Astrocyte of the cerebellum (primary cell): ENCODE measurements at regions not wholly inside any gene's neighbourhood (a gene's known extent, or its start where the extent isn't known, plus 50 kb on each side); places are given as distances from the start of the nearest gene placed in this dataset.
"Not testable (repeated sequence)": the region's sequence is repeated elsewhere in the genome, so short reads cannot be mapped to it uniquely, and the experiment has no call there.

Experiments
- DNase-seq: peaks from one replicate; pipeline ENCODE4 v3.0.0-alpha.2; 2011; ENCODE audit warnings: low read depth
- H3K4me3 ChIP-seq: 2 replicates; pipeline ENCODE4 v1.5.1; 2011; ENCODE audit warnings: mild to moderate bottlenecking, low read depth, low read length, moderate library complexity
- CTCF ChIP-seq: IDR thresholded peaks from 2 replicates; pipeline ENCODE4 v1.5.1; 2012; ENCODE audit warnings: low read length, low read depth, moderate library complexity, mild to moderate bottlenecking; ENCODE audit errors: missing control alignments
- in situ Hi-C: cut with HindIII; loops from 2 replicates; pipeline ENCODE4 v1.10.0; 2017; ENCODE audit warnings: low sequenced_read_pairs

GRCh38 chr18:38646296-38646695 lies 1080.7 kb upstream of the CELF4 start:
- DNase-seq = no peak
- in situ Hi-C loops = no loop called here
- TF ChIP-seq CTCF = no peak
- no peak overlapping the region for H3K4me3 ChIP-seq

- H3K4me3 ChIP-seq = no peak overlapping the region
- TF ChIP-seq CTCF = no peak
- in situ Hi-C loops = no loop called here
- no peak for DNase-seq
Measured at GRCh38 chr18:38644875-38645641, 1079.5 kb upstream of the CELF4 start.

GRCh38 chr18:38642711-38643110 lies 1077.1 kb upstream of the CELF4 start:
- TF ChIP-seq CTCF = no peak
- in situ Hi-C loops = no loop called here

GRCh38 chr18:38639700-38640099 lies 1074.1 kb upstream of the CELF4 start:
- in situ Hi-C loops, DNase-seq, H3K4me3 ChIP-seq: not testable (repeated sequence)

More at GRCh38 chr18:38642711-38643110, 1077.1 kb upstream of the CELF4 start:
- H3K4me3 ChIP-seq = no peak overlapping the region
- no peak for DNase-seq

- in situ Hi-C loops = no loop called here
- no peak for DNase-seq
- TF ChIP-seq CTCF = no peak
- H3K4me3 ChIP-seq = no peak overlapping the region
Measured at GRCh38 chr18:38635709-38636430, 1070.3 kb upstream of the CELF4 start.

- no peak for DNase-seq
- no peak overlapping the region for H3K4me3 ChIP-seq
- in situ Hi-C loops = no loop called here
- TF ChIP-seq CTCF = no peak
Measured at GRCh38 chr18:38634117-38634516, 1068.5 kb upstream of the CELF4 start.

- in situ Hi-C loops = no loop called here
- DNase-seq = no peak
- H3K4me3 ChIP-seq = no peak overlapping the region
- TF ChIP-seq CTCF = no peak
Measured at GRCh38 chr18:38633333-38633732, 1067.7 kb upstream of the CELF4 start.
